D721Med (cell line): ENCODE measurements at regions not wholly inside any gene's neighbourhood (a gene's known extent, or its start where the extent isn't known, plus 50 kb on each side); places are given as distances from the start of the nearest gene placed in this dataset.

Experiments
- DNase-seq: peaks from one replicate; pipeline ENCODE4 v3.0.0; 2011; ENCODE audit warnings: low spot score; ENCODE audit not compliant: insufficient read length
- FAIRE-seq: peaks from 2 replicates; lab custom pipeline; 2011; peaks lifted over from hg19 to GRCh38; lab: Jason Lieb, UNC
- CTCF ChIP-seq: IDR thresholded peaks from 2 replicates; pipeline ENCODE4 v1.5.1; 2012; ENCODE audit warnings: mild to moderate bottlenecking, control low read depth; ENCODE audit not compliant: insufficient read depth; ENCODE audit errors: missing control alignments

GRCh38 chr2:62374301-62375112 lies 131.5 kb downstream of the TMEM17 start:
- FAIRE-seq = no peak
- no peak for DNase-seq
- no peak for TF ChIP-seq CTCF

GRCh38 chr2:62372824-62373223 lies 133.2 kb downstream of the TMEM17 start:
- no peak for FAIRE-seq
- no peak for DNase-seq
- no peak for TF ChIP-seq CTCF

GRCh38 chr2:62370321-62371250 lies 135.4 kb downstream of the TMEM17 start:
- DNase-seq (peak; percentile 50), FAIRE-seq (peak; percentile 95)

GRCh38 chr2:62369541-62370202 lies 136.3 kb downstream of the TMEM17 start:
- TF ChIP-seq CTCF = no peak
- no peak for FAIRE-seq
- DNase-seq = no peak

More at GRCh38 chr2:62370321-62371250, 135.4 kb downstream of the TMEM17 start:
- no peak for TF ChIP-seq CTCF

GRCh38 chr2:62364791-62365528 lies 141.0 kb downstream of the TMEM17 start:
- DNase-seq (no peak), FAIRE-seq (no peak)
- no peak for TF ChIP-seq CTCF

GRCh38 chr2:62363166-62363565 lies 142.8 kb downstream of the TMEM17 start:
- no peak for TF ChIP-seq CTCF
- FAIRE-seq (no peak), DNase-seq (no peak)
